NCI-H1930 (cell line): ENCODE measurements at regions not wholly inside any gene's neighbourhood (a gene's known extent, or its start where the extent isn't known, plus 50 kb on each side); places are given as distances from the start of the nearest gene placed in this dataset.
A peak's percentile ranks its signal among the peaks of the same experiment; 100 is the strongest.

Experiments used
- DNase-seq, 2 experiments: peaks; one replicate each; lab custom pipeline; 2025; lab: John Stamatoyannopoulos, UW

- no peak for DNase-seq
These were observed 1220.3 kb upstream of the CITED2 start for GRCh38 chr6:140594806-140595128.

GRCh38 chr6:140592877-140593276, 1218.4 kb upstream of the CITED2 start:
- DNase-seq, result no peak

GRCh38 chr6:140590641-140591040, 1216.2 kb upstream of the CITED2 start:
- no peak for DNase-seq

GRCh38 chr6:140586426-140587061, 1212.1 kb upstream of the CITED2 start:
- no peak for DNase-seq

- no peak for DNase-seq
These were observed 1207.2 kb upstream of the CITED2 start for GRCh38 chr6:140581601-140582000.

GRCh38 chr6:140579918-140580317, 1205.5 kb upstream of the CITED2 start:
- DNase-seq, result no peak

GRCh38 chr6:140576004-140576555, 1201.6 kb upstream of the CITED2 start:
- DNase-seq, result no peak

GRCh38 chr6:140572867-140573266, 1198.4 kb upstream of the CITED2 start:
- DNase-seq, result no peak

GRCh38 chr6:140572129-140572528, 1197.7 kb upstream of the CITED2 start:
- no peak for DNase-seq

- DNase-seq, result no peak
These were observed 1196.7 kb upstream of the CITED2 start for GRCh38 chr6:140571145-140571544.

- DNase-seq, result no peak
These were observed 1193.0 kb upstream of the CITED2 start for GRCh38 chr6:140567466-140567865.

- DNase-seq, result no peak
These were observed 1192.4 kb upstream of the CITED2 start for GRCh38 chr6:140566781-140567277.

- no peak for DNase-seq
These were observed 1189.3 kb upstream of the CITED2 start for GRCh38 chr6:140563728-140564127.

- no peak for DNase-seq
These were observed 1187.3 kb upstream of the CITED2 start for GRCh38 chr6:140561701-140562100.

- DNase-seq, result no peak
These were observed 1186.2 kb upstream of the CITED2 start for GRCh38 chr6:140560671-140561070.

- no peak for DNase-seq
These were observed 1185.0 kb upstream of the CITED2 start for GRCh38 chr6:140559458-140559857.

- no peak for DNase-seq
These were observed 1180.0 kb upstream of the CITED2 start for GRCh38 chr6:140554421-140554820.

GRCh38 chr6:140548366-140548765, 1173.9 kb upstream of the CITED2 start:
- no peak for DNase-seq

- no peak for DNase-seq
These were observed 1172.2 kb upstream of the CITED2 start for GRCh38 chr6:140546640-140547039.

- no peak for DNase-seq
These were observed 1170.0 kb upstream of the CITED2 start for GRCh38 chr6:140544431-140544830.

- peak; percentile 68 to 71 for DNase-seq
These were observed 1168.4 kb upstream of the CITED2 start for GRCh38 chr6:140542863-140543262.

- no peak for DNase-seq
These were observed 1166.8 kb upstream of the CITED2 start for GRCh38 chr6:140541288-140541687.

- no peak for DNase-seq
These were observed 1166.3 kb upstream of the CITED2 start for GRCh38 chr6:140540743-140541142.

GRCh38 chr6:140538926-140539325, 1164.5 kb upstream of the CITED2 start:
- no peak for DNase-seq
